ENCODE measurements at regions not wholly inside any gene's neighbourhood (a gene's known extent, or its start where the extent isn't known, plus 50 kb on each side); places are given as distances from the start of the nearest gene placed in this dataset.

GRCh38 chr6:166803471-166803870 lies 152.9 kb downstream of the RNASET2 start:
- TF ChIP-seq POLR2A (IDR thresholded peaks at IDR 0.05) (no peak), CTCF (IDR thresholded peaks at IDR 0.05) (no peak)
